ENCODE measurements at regions not wholly inside any gene's neighbourhood (a gene's known extent, or its start where the extent isn't known, plus 50 kb on each side); places are given as distances from the start of the nearest gene placed in this dataset.
"Not testable (repeated sequence)": the region's sequence is repeated elsewhere in the genome, so short reads cannot be mapped to it uniquely, and the experiment has no call there.

GRCh38 chr9:39566782-39567181, 211.3 kb downstream of the SPATA31A1 start:
- DNase-seq (ENCODE audit: low read depth): not testable (repeated sequence)

- DNase-seq (ENCODE audit: low read depth): not testable (repeated sequence)
These were observed 211.9 kb downstream of the SPATA31A1 start for GRCh38 chr9:39567396-39567795.

GRCh38 chr9:39568900-39569299, 213.4 kb downstream of the SPATA31A1 start:
- DNase-seq (ENCODE audit: low read depth): not testable (repeated sequence)

DNA sequence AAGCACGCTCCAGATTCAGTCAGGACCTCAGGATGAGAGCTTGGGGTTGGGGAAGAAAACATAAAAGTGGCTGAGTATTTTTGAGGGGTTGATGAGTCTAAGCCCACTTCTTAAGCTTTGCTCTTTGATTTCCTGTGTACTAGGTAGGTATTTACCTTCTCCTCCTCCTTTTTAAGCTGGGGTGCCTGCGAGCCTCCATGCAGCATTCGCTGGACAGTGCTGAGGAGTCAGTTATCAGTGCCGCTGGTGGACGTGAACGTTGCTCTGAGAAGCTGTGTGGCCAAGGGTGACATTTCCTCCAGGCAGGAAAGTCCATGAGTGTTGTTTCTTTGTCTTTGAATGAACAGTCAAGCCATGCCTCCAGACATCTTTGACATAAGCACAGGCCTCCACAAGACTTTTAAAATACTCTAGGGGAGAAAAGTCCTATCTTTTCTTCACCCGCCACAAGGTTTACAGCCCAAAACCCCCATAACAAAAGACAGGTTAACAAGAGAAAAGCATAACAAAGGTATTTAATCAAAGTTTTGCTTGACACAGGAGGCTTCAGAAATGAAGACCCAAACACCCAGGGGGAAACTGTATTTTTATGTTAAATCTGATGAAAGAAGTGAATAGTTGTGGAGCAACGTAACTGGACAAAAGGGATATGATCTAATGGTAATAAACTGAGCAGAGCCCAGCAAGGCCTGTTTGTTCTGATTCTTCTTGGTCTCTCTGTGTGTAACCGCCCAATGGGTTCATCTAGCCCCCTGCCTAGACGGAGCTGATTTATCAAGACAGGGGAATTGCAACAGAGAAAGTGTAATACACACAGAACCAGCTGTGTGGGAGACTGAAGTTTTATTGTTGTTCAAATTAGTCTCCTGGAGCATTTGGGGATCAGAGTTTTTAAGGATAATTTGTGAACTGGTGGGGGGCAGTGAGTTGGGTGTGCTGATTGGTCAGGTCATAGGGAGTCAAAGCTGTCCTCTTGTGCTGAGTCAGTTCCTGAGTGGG, 217.9 kb downstream of the SPATA31A1 start:
- DNase-seq (ENCODE audit: low read depth): not testable (repeated sequence)

DNA sequence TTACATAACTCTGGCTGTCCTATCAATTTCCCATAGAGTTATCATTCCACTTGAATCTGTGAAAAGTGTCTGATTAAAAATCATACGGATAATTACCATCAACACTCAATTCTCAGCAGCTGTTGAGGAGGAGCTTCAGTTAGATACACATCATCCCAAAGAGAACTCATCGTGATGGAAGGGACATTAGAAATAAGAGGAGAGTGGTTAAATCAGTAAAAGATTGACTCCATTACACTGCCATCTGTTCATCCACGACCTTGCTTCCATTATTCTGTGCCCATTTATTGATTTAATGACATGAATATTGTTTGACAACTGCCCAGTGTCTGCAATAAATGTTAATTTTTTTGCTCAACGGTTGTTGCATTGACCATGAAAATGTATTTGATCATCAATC, 223.5 kb downstream of the SPATA31A1 start:
- DNase-seq (ENCODE audit: low read depth): not testable (repeated sequence)

DNA sequence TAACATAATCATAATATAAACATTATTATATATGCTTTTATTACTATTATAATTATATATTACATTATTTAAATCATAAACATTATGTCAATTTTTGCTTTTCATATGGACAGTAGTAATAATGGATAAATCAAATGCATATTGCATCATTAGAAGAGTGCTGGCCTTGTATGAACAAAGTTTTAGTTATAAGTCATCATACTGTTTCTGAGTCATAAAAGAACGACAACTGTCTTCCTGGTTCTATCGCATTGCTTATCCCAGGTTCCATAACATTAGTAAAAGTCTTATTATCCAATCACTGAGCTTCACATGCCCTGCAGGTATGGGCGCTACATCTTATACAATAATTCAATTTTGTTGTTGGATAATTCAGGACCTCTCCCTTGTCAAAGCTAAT, 225.8 kb downstream of the SPATA31A1 start:
- not testable (repeated sequence) for DNase-seq (ENCODE audit: low read depth)

- not testable (repeated sequence) for DNase-seq (ENCODE audit: low read depth)
These were observed 227.4 kb downstream of the SPATA31A1 start for GRCh38 chr9:39582677-39583412.

DNA sequence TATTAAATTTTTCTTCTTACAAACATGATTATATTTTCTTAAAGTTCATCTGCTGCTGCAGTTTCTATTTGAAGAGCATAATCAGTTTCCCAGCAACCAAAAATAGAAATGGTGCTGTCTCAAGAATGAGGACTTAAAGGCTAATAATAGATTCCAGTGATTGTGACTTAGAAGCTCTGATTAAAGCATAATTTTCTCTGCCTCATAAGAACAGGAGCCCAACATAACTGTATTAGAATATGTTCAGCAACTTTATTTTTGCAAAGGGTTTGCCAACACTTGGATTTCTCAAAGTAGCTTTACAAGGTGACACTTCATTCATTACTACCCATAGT, 227.9 kb downstream of the SPATA31A1 start:
- not testable (repeated sequence) for DNase-seq (ENCODE audit: low read depth)

DNA sequence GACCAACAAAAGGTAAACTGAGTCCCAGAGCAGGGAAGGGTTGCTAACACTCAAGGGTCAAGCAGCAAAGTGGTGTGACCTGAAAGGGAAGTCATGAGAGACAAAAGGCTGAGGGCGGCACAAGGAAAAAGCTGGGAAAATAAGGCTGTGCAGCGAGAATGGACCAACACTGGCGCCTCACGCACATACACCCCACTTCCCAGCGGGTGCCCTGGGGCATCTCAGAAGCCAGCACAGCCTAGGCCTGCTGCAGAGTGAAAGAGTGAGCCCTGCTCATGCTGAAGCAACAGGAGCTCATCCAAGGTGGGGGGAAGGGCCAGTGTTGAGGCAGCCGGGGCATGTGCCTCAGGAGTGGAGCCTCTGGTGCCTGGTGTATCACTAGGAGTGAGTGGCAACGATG, 229.8 kb downstream of the SPATA31A1 start:
- DNase-seq (ENCODE audit: low read depth): not testable (repeated sequence)

DNA sequence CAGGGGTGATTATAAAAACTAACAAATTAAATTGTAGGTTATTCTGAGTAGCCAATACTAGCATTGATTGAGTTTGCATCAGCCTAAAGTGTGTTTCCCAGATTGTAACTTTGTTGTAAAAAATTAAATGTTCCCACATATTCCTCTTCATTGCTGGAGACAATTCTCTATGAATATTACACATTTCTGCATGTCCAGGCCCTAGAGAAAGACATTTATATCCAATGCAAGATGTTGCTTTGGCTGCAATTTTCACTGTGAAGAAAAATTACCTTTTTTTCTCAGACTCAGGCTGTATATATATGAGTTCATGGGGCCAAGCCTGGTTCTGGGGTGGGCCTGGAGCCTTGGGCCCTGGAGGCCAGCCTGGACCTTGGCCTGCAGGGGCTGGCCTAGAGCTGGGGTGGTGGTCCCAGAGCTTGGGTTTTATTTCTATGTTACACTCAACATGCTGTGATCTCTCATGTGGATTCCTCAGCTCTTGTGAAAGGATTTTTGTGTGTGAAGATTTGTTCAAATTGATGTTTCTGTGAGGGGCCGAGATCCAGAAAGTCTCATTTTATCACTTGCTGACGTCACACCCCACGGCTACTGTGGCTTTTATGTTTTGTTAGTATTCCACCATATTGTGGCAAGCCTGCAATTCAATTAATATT, 232.5 kb downstream of the SPATA31A1 start:
- peak; percentile 5 for DNase-seq (ENCODE audit: low read depth)

DNA sequence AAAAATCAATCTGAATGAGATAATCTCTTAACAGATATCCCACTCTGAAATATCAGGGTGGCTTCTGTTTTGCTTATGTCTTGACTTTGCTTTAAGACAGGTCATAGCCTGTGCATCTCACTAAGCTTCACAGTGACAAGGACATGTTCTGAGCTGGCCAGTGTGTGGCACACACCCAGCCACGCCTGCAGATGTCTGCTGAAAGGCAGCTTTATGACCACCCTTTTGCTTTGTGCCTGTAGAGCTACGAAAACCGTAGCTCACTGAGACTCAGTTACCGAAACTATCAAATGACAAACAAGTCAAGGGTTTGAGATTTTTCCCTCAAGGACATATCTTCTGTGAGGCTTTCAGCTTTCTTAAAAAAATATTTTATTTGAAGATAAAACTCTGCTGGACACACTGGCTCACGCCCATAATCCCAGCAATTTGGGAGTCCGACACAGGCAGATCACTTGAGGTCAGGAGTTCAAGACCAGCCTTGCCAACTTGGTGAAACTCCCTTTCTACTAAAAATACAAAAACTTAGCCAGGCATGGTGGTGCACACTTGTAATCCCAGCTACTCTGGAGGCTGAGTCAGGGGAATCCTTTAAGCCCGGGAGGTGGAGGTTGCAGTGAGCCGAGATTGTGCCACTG, 233.2 kb downstream of the SPATA31A1 start:
- peak; percentile 8 for DNase-seq (ENCODE audit: low read depth)

DNA sequence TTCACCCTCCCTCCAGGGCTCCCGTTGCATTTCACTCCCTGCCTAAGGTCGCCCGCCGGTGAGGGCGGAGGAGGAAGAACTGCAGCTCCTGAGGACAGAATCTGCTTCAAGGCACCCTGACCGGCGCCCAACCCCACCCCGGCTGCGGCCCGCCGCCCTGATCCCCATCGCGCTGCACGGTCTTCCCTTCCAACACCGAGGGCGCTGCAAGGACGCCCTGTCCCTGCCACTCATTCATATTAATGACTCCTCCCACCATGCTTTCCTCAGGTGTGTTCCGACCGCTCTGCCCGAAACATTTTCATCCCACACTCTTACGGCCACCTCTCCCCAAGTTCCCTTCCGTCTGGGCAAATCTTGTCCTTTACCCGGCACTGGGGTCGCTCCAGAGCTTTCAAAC, 248.6 kb downstream of the SPATA31A1 start:
- not testable (repeated sequence) for DNase-seq (ENCODE audit: low read depth)

DNA sequence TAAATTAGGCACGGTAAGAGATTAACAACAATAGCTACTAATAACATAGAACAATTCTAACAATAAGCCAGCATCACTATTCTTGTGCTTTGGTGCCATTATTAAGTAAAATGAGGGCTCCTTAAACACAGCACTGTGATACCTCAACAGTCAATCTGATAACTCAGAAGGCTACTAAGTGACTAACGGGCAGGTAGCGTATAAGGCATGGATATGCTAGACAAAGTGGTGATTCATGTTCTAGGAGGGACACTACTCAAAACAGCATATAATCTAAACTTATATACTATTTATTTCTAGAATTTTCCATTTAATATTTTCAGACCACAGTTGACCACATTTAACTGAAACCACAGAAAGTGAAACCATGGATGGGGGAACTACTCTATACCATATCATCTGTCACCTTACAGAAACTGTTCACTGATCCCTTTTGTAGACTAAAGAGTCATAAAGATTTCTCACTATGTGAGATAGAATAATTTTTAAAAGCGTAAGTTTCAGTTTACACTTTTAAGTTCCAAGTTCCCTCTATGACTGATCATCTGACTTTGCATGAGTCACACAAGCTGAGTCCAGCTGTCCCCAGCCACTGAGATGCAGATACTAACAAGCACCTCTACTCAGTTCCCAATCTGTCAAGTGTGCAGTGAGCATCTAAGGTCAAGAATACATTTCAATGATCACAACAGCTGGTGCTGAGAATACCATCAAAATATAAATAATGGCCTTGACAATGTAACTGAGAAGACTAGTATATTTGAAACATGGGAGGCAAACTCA, 256.2 kb downstream of the SPATA31A1 start:
- not testable (repeated sequence) for DNase-seq (ENCODE audit: low read depth)

GRCh38 chr9:39616480-39616879, 261.0 kb downstream of the SPATA31A1 start:
- not testable (repeated sequence) for DNase-seq (ENCODE audit: low read depth)

GRCh38 chr9:39624048-39624447, 268.6 kb downstream of the SPATA31A1 start:
- DNase-seq (ENCODE audit: low read depth): not testable (repeated sequence)

GRCh38 chr9:39632071-39632470, 276.6 kb downstream of the SPATA31A1 start:
- not testable (repeated sequence) for DNase-seq (ENCODE audit: low read depth)

DNA sequence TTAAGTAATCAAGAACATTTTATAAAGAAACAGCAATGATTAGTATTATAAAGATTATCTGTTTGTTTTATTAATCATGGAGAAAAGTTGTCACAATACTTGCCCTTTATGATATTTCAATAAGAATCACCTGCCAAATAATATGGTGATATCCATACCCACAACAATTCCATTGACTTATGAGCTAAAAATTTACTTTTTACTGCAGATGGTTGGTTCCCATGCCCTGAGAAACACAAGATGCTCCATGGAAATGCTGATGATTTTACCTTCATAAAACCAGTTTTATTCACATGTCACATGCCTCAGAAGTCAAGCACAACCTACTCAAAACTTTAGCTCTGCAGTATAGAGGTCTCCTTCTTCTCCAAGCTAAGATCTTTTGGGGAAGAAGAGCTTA, 293.6 kb downstream of the SPATA31A1 start:
- not testable (repeated sequence) for DNase-seq (ENCODE audit: low read depth)

- not testable (repeated sequence) for DNase-seq (ENCODE audit: low read depth)
These were observed 301.6 kb downstream of the SPATA31A1 start for GRCh38 chr9:39656960-39657603.

DNA sequence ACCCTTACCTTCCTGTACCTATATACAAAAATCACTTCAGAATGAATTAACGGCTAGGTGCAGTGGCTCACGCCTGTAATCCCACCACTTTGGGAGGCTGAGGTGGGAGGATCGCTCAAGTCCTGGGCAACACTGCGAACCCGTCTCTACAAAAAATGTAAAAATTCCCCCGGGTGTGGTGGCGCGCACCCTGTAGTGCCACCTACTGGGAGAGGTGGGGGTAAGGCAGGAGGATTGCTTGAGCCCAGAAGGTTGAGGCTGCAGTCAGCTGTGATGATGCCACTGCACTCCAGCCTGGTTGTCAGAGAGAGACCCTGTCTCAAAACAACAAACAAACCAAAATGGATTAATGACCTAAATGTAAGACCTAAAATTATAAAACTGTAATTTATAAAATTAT, 307.6 kb downstream of the SPATA31A1 start:
- not testable (repeated sequence) for DNase-seq (ENCODE audit: low read depth)

- not testable (repeated sequence) for DNase-seq (ENCODE audit: low read depth)
These were observed 308.2 kb downstream of the SPATA31A1 start for GRCh38 chr9:39663713-39664112.

Data from M059J (cell line).